ENCODE measurements at regions not wholly inside any gene's neighbourhood (a gene's known extent, or its start where the extent isn't known, plus 50 kb on each side); places are given as distances from the start of the nearest gene placed in this dataset.

DNA sequence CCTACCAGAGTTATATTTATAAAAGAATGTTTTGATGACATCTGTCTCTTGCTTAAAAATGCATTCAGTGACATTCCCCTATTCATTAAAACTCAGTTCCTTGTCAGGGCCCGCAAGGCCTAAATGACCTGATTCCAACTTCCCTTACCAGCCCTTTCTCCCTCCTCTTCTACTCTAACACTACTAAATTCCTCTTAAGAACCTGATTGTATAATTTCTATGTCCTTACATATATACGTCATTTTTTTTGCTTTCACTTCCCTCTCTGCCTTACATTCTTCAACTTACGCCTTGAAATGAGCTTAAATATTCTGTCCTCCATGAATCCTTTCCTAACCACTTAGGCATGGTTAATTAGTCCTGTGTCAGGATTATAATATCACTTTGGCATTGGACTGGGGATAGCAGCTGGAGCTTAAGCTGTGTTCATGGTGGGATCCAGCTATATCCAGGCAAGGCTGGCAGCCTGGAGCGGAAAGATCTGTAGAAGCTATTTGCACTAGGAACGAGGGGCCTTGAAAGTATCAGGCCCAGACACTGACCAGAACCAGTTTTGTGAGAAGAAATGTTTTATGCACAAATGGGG is 360.2 kb upstream of the PTBP2 start (continued):
- TF ChIP-seq, protein P1, sequence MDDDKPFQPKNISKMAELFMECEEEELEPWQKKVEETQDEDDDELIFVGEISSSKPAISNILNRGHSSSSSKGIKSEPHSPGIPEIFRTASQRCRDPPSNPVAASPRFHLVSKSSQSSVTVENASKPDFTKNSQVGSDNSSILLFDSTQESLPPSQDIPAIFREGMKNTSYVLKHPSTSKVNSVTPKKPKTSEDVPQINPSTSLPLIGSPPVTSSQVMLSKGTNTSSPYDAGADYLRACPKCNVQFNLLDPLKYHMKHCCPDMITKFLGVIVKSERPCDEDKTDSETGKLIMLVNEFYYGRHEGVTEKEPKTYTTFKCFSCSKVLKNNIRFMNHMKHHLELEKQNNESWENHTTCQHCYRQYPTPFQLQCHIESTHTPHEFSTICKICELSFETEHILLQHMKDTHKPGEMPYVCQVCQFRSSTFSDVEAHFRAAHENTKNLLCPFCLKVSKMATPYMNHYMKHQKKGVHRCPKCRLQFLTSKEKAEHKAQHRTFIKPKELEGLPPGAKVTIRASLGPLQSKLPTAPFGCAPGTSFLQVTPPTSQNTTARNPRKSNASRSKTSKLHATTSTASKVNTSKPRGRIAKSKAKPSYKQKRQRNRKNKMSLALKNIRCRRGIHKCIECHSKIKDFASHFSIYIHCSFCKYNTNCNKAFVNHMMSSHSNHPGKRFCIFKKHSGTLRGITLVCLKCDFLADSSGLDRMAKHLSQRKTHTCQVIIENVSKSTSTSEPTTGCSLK (tag by site-specific recombination; IDR thresholded peaks at IDR 0.05) = no peak
- TF ChIP-seq FEZF1 (tag by site-specific recombination; IDR thresholded peaks at IDR 0.05) (no peak), KLF1 (tag by site-specific recombination; IDR thresholded peaks at IDR 0.05) (no peak), ZNF776 (tag by site-specific recombination; IDR thresholded peaks at IDR 0.05; ENCODE audit: borderline replicate concordance) (no peak), ZFP41 (tag by site-specific recombination; IDR thresholded peaks at IDR 0.05; ENCODE audit: borderline replicate concordance) (no peak), ZBTB7A (tag by site-specific recombination; IDR thresholded peaks at IDR 0.05; ENCODE audit: low read depth) (no peak), BCL11B (tag by site-specific recombination; IDR thresholded peaks at IDR 0.05; ENCODE audit: low read depth) (no peak), ZNF140 (tag by site-specific recombination; IDR thresholded peaks at IDR 0.05) (no peak)

DNA sequence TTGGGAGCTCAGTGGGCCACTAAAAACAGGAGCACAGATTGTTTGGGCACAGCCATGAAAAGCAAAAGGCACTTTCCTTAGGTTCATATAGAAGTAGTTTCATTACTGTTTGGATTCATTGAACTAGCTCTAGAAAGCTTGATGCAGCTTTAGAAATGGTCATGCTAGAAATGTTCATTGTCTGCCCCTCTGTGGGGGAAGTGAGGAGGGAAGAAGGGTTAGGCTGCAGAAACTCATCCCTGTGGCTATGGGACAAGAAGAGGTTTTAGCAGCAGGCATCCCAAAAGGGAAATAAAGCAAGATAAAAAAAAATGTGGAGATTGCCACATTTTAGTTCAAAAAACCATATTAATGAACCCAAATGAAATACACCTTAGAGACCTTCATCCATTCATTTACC is 359.6 kb upstream of the PTBP2 start:
- ChIA-PET POLR2A (interaction anchor here (0.6 kb wide), 1 partner anchor 132 kb away, joined by 3 read pairs; no protein-coding TSS in a partner anchor), CTCF (interaction anchor here (0.6 kb wide), 1 partner anchor 104 kb away, joined by 3 read pairs; no protein-coding TSS in a partner anchor)
- H3K27ac ChIP-seq (ENCODE audit: extremely low read depth, low read depth, low read length) = no peak overlapping the region

DNA sequence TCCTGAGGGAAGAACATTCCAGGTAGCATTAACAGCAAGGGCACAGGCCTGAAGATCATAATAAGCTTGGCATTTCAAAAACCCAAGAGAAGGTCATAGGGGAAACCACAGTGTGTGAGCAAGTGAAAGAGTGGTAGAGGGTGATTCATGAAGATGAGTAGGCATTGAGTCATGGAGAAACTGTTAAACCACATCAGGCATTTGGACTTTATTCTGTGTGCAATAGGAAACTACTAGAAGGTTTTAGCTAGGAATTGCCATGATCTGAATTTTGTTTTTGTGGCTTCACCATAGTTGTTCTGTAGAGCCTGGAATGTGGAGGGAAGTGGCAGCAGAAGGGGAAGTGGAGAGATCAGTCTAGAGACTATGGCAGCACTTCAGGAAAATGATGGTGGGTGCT is 359.0 kb upstream of the PTBP2 start:
- Histone ChIP-seq H3K4me1 (ENCODE audit: control insufficient read depth, insufficient read depth, low read length) (no peaks in the 10 kb centered on the region), H3K4me3 (ENCODE audit: low read depth, low read length) (no peak overlapping the region), H3K36me3 (ENCODE audit: control insufficient read depth in 2 of 2, insufficient read depth in 1 of 2, low read length in 2 of 2) (no peaks in the 10 kb centered on the region), H3K27ac (ENCODE audit: extremely low read depth, low read depth, low read length) (no peak overlapping the region), H3K9me3 (ENCODE audit: control insufficient read depth, insufficient read depth, low read depth, low read length) (no peaks in the 10 kb centered on the region)
- ChIA-PET CTCF (interaction anchor here (0.6 to 0.7 kb wide), 4 partner anchors 27 to 1163 kb away, joined by 3 read pairs; no protein-coding TSS in a partner anchor), POLR2A (no interaction called here)
- no peak for TF ChIP-seq ZNF133 (tag by site-specific recombination; IDR thresholded peaks at IDR 0.05)
- TF ChIP-seq BCL11B (tag by site-specific recombination; IDR thresholded peaks at IDR 0.05; ENCODE audit: low read depth) = no peak
- TF ChIP-seq, protein P2, sequence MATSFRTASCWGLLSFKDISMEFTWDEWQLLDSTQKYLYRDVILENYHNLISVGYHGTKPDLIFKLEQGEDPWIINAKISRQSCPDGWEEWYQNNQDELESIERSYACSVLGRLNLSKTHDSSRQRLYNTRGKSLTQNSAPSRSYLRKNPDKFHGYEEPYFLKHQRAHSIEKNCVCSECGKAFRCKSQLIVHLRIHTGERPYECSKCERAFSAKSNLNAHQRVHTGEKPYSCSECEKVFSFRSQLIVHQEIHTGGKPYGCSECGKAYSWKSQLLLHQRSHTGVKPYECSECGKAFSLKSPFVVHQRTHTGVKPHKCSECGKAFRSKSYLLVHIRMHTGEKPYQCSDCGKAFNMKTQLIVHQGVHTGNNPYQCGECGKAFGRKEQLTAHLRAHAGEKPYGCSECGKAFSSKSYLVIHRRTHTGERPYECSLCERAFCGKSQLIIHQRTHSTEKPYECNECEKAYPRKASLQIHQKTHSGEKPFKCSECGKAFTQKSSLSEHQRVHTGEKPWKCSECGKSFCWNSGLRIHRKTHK (tag by site-specific recombination; IDR thresholded peaks at IDR 0.05) = no peak
- TF ChIP-seq ZNF121 (tag by site-specific recombination; IDR thresholded peaks at IDR 0.05) = no peak
- TF ChIP-seq ZNF677 (tag by site-specific recombination; IDR thresholded peaks at IDR 0.05) = no peak
- no peak for TF ChIP-seq ZNF433 (tag by site-specific recombination; IDR thresholded peaks at IDR 0.05; ENCODE audit: low read depth)
- no peak for TF ChIP-seq SP3 (tag by site-specific recombination; IDR thresholded peaks at IDR 0.05)
- TF ChIP-seq, protein P3, sequence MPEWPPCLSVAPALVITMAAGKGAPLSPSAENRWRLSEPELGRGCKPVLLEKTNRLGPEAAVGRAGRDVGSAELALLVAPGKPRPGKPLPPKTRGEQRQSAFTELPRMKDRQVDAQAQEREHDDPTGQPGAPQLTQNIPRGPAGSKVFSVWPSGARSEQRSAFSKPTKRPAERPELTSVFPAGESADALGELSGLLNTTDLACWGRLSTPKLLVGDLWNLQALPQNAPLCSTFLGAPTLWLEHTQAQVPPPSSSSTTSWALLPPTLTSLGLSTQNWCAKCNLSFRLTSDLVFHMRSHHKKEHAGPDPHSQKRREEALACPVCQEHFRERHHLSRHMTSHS (tag by site-specific recombination; IDR thresholded peaks at IDR 0.05) = no peak
- no peak for TF ChIP-seq TCF7L2 (IDR thresholded peaks at IDR 0.05; ENCODE audit: borderline replicate concordance, low read depth, low read length)
- TF ChIP-seq ZBTB7A (tag by site-specific recombination; IDR thresholded peaks at IDR 0.05; ENCODE audit: low read depth) = no peak
- TF ChIP-seq ZNF324 (tag by site-specific recombination; IDR thresholded peaks at IDR 0.05) = no peak
- TF ChIP-seq, protein P4, sequence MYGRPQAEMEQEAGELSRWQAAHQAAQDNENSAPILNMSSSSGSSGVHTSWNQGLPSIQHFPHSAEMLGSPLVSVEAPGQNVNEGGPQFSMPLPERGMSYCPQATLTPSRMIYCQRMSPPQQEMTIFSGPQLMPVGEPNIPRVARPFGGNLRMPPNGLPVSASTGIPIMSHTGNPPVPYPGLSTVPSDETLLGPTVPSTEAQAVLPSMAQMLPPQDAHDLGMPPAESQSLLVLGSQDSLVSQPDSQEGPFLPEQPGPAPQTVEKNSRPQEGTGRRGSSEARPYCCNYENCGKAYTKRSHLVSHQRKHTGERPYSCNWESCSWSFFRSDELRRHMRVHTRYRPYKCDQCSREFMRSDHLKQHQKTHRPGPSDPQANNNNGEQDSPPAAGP (tag by site-specific recombination; IDR thresholded peaks at IDR 0.05) = no peak
- TF ChIP-seq ZNF785 (tag by site-specific recombination; IDR thresholded peaks at IDR 0.05) = no peak
- TF ChIP-seq ZNF701 (tag by site-specific recombination; IDR thresholded peaks at IDR 0.05) = no peak
- no peak for TF ChIP-seq ZSCAN23 (tag by site-specific recombination; IDR thresholded peaks at IDR 0.05)
- TF ChIP-seq WT1 (tag by site-specific recombination; IDR thresholded peaks at IDR 0.05) = no peak

More for the DNA sequence above, 359.6 kb upstream of the PTBP2 start:
- no peaks in the 10 kb centered on the region for H3K9me3 ChIP-seq (ENCODE audit: control insufficient read depth, insufficient read depth, low read depth, low read length)
- no peak for TF ChIP-seq ZNF76 (tag by site-specific recombination; IDR thresholded peaks at IDR 0.05; ENCODE audit: borderline replicate concordance, low read depth)
- TF ChIP-seq YY1 (tag by site-specific recombination; IDR thresholded peaks at IDR 0.05) = no peak
- TF ChIP-seq ZNF266 (tag by site-specific recombination; IDR thresholded peaks at IDR 0.05; ENCODE audit: low read depth) = no peak
- no peak for TF ChIP-seq ZNF23 (tag by site-specific recombination; IDR thresholded peaks at IDR 0.05; ENCODE audit: borderline replicate concordance)
- TF ChIP-seq ZXDB (tag by site-specific recombination; IDR thresholded peaks at IDR 0.05) = no peak
- TF ChIP-seq, protein P5, sequence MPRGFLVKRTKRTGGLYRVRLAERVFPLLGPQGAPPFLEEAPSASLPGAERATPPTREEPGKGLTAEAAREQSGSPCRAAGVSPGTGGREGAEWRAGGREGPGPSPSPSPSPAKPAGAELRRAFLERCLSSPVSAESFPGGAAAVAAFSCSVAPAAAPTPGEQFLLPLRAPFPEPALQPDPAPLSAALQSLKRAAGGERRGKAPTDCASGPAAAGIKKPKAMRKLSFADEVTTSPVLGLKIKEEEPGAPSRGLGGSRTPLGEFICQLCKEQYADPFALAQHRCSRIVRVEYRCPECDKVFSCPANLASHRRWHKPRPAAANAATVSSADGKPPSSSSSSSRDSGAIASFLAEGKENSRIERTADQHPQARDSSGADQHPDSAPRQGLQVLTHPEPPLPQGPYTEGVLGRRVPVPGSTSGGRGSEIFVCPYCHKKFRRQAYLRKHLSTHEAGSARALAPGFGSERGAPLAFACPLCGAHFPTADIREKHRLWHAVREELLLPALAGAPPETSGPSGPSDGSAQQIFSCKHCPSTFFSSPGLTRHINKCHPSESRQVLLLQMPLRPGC (tag by site-specific recombination; IDR thresholded peaks at IDR 0.05) = no peak
- no peak for TF ChIP-seq ZNF624 (tag by site-specific recombination; IDR thresholded peaks at IDR 0.05)
- no peak for TF ChIP-seq ZFP69B (tag by site-specific recombination; IDR thresholded peaks at IDR 0.05)
- no peak for TF ChIP-seq ZNF610 (tag by site-specific recombination; IDR thresholded peaks at IDR 0.05; ENCODE audit: borderline replicate concordance)
- TF ChIP-seq ZNF426 (tag by site-specific recombination; IDR thresholded peaks at IDR 0.05) = no peak
- no peak for TF ChIP-seq SETDB1 (IDR thresholded peaks at IDR 0.05; ENCODE audit: insufficient read length, low read length)
- TF ChIP-seq HOXC10 (CRISPR knock-in tag; IDR thresholded peaks at IDR 0.05) = no peak
- H3K4me1 ChIP-seq (ENCODE audit: control insufficient read depth, insufficient read depth, low read length) = no peaks in the 10 kb centered on the region
- no peak overlapping the region for H3K4me3 ChIP-seq (ENCODE audit: low read depth, low read length)
- H3K36me3 ChIP-seq (ENCODE audit: control insufficient read depth in 2 of 2, insufficient read depth in 1 of 2, low read length in 2 of 2) = no peaks in the 10 kb centered on the region

Data from HEK293 (cell line).